NCI-H2196 (cell line): ENCODE measurements at regions not wholly inside any gene's neighbourhood (a gene's known extent, or its start where the extent isn't known, plus 50 kb on each side); places are given as distances from the start of the nearest gene placed in this dataset.

Experiments used
- DNase-seq: peaks from one replicate; lab custom pipeline; 2025; ENCODE audit not compliant: unreplicated experiment; lab: John Stamatoyannopoulos, UW

- no peak for DNase-seq
Observed at GRCh38 chr6:1545654-1546053, 64.1 kb upstream of the FOXC1 start.

GRCh38 chr6:1547785-1548184 lies 61.9 kb upstream of the FOXC1 start:
- DNase-seq = no peak

GRCh38 chr6:1551249-1551648 lies 58.5 kb upstream of the FOXC1 start:
- no peak for DNase-seq

- DNase-seq = no peak
Observed at GRCh38 chr6:1552296-1552761, 57.4 kb upstream of the FOXC1 start.

- DNase-seq = no peak
Observed at GRCh38 chr6:1553562-1554083, 56.1 kb upstream of the FOXC1 start.

GRCh38 chr6:1554141-1554475 lies 55.6 kb upstream of the FOXC1 start:
- DNase-seq = no peak

- peak; percentile 47 for DNase-seq
Observed at GRCh38 chr6:1554476-1555310, 55.0 kb upstream of the FOXC1 start.

GRCh38 chr6:1558388-1558787 lies 51.3 kb upstream of the FOXC1 start:
- DNase-seq = no peak
